ENCODE measurements at regions not wholly inside any gene's neighbourhood (a gene's known extent, or its start where the extent isn't known, plus 50 kb on each side); places are given as distances from the start of the nearest gene placed in this dataset.

DNA sequence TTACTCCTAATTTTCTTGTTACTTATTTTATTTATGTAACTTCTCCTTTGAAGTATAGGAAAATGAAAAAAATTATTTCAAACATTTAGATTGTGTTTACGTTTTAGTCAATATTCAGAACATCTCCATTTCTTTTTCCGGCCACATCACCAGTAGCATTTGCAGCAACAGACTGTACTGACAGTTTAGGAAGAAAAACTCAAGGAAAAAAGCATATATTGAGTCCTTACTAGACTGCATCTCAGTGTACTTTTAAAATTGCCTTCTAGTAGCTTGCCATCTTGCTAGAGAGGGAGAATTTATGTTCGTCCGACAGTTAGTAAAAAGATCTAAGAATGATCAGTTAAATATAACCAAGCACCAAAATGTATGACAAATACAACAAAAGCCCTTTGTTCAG is 625.0 kb upstream of the MIS18BP1 start:
- Histone ChIP-seq H2AFZ (ENCODE audit: low read depth) (no peak overlapping the region), H3K27me3 (ENCODE audit: insufficient read depth) (no peaks in the 10 kb centered on the region), H3K27ac (ENCODE audit: low read depth in 2 of 2, low read length in 1 of 2) (no peak overlapping the region), H3K4me1 (ENCODE audit: control insufficient read depth in 1 of 2, insufficient read depth in 2 of 2, low read depth in 1 of 2, low read length in 1 of 2) (no peaks in the 10 kb centered on the region), H3K9me2 (no peaks in the 10 kb centered on the region), H3F3A (replicated peaks; ENCODE audit: insufficient read depth) (no peaks in the 10 kb centered on the region), H3K4me3 (ENCODE audit: low read depth in 2 of 2, low read length in 1 of 2) (no peak overlapping the region), H3K9me3 (no peaks in the 10 kb centered on the region), H3K79me2 (ENCODE audit: insufficient read depth) (no peaks in the 10 kb centered on the region), H3K4me2 (no peak overlapping the region), H3K9ac (no peak overlapping the region), H3K36me3 (replicated peaks in 1 of 2; ENCODE audit: control insufficient read depth in 1 of 2, insufficient read depth in 2 of 2, low read length in 1 of 2) (no peaks in the 10 kb centered on the region), H4K20me1 (ENCODE audit: insufficient read depth) (no peaks in the 10 kb centered on the region)
- DNase-seq: no peak
- ChIA-PET POLR2A (no interaction called here), CTCF (no interaction called here)
- TF ChIP-seq RCOR1 (IDR thresholded peaks at IDR 0.05; ENCODE audit: low read length) (no peak), USF2 (IDR thresholded peaks at IDR 0.05; ENCODE audit: borderline replicate concordance, low read depth, low read length) (no peak), RFX5 (IDR thresholded peaks at IDR 0.05; ENCODE audit: low read length) (no peak), REST (IDR thresholded peaks at IDR 0.05; ENCODE audit: low read depth, low read length) (no peak), ELF1 (IDR thresholded peaks at IDR 0.05) (no peak), RAD21 (IDR thresholded peaks at IDR 0.05; ENCODE audit: low read length) (no peak), FOXM1 (IDR thresholded peaks at IDR 0.05; ENCODE audit: low read depth) (no peak), FOSL2 (IDR thresholded peaks at IDR 0.05; ENCODE audit: borderline replicate concordance, low read depth) (no peak), YY1 (IDR thresholded peaks at IDR 0.05; ENCODE audit: low read depth) (no peak), USF1 (IDR thresholded peaks at IDR 0.05; ENCODE audit: borderline replicate concordance, low read depth) (no peak), GATA2 (CRISPR knock-in tag; IDR thresholded peaks at IDR 0.05) (no peak), MAX (IDR thresholded peaks at IDR 0.05; ENCODE audit: low read depth) (no peak), JUND (IDR thresholded peaks at IDR 0.05) (no peak), SMC3 (IDR thresholded peaks at IDR 0.05; ENCODE audit: low read depth, low read length) (no peak), SIN3A (IDR thresholded peaks at IDR 0.05; ENCODE audit: borderline replicate concordance, low read depth, low read length) (no peak), EZH2phosphoT487 (IDR thresholded peaks at IDR 0.05; ENCODE audit: borderline replicate concordance, low read depth) (no peak), TEAD4 (IDR thresholded peaks at IDR 0.05; ENCODE audit: borderline replicate concordance, insufficient read depth) (no peak)
- TF ChIP-seq, protein P1, sequence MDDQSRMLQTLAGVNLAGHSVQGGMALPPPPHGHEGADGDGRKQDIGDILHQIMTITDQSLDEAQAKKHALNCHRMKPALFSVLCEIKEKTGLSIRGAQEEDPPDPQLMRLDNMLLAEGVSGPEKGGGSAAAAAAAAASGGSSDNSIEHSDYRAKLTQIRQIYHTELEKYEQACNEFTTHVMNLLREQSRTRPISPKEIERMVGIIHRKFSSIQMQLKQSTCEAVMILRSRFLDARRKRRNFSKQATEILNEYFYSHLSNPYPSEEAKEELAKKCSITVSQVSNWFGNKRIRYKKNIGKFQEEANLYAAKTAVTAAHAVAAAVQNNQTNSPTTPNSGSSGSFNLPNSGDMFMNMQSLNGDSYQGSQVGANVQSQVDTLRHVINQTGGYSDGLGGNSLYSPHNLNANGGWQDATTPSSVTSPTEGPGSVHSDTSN (IDR thresholded peaks at IDR 0.05): no peak
- 28% methylated on average over 4 of the region's 4 CpGs for WGBS (ENCODE audit: low lambda C conversion rate)
